Chondrocyte (in vitro differentiated cells): ENCODE measurements at regions not wholly inside any gene's neighbourhood (a gene's known extent, or its start where the extent isn't known, plus 50 kb on each side); places are given as distances from the start of the nearest gene placed in this dataset.

Experiments used
- DNase-seq: peaks from one replicate; pipeline ENCODE4 v3.0.0; 2021; ENCODE audit warnings: mixed read lengths, low spot score
- H3K27ac Mint-ChIP-seq: one replicate; pipeline ENCODE4 v1.8.0; 2021; ENCODE audit warnings: mild to moderate bottlenecking, moderate library complexity, mixed read lengths; ENCODE audit not compliant: unreplicated experiment
- H3K27me3 Mint-ChIP-seq: 2 replicates; pipeline ENCODE4 v1.8.0; 2021; ENCODE audit warnings: low read depth, mixed read lengths
- H3K36me3 Mint-ChIP-seq: 2 replicates; pipeline ENCODE4 v1.8.0; 2021; ENCODE audit warnings: low read depth, mixed read lengths
- H3K4me1 Mint-ChIP-seq: 2 replicates; pipeline ENCODE4 v1.8.0; 2021; ENCODE audit warnings: low read depth, mild to moderate bottlenecking, mixed read lengths
- H3K4me3 Mint-ChIP-seq: one replicate; pipeline ENCODE4 v1.8.0; 2021; ENCODE audit warnings: mild to moderate bottlenecking, moderate library complexity, mixed read lengths; ENCODE audit not compliant: unreplicated experiment
- H3K9me3 Mint-ChIP-seq: 2 replicates; pipeline ENCODE4 v1.8.0; 2021; ENCODE audit warnings: low read depth, mixed read lengths
- TF ChIP-seq, protein P1 (sequence below): fragments of 200-600 bp; sonication (generic); IDR thresholded peaks from 2 replicates; pipeline ENCODE4 v1.5.0; 2021; ENCODE audit warnings: antibody characterized with exemption, mild to moderate bottlenecking, moderate library complexity

DNA sequence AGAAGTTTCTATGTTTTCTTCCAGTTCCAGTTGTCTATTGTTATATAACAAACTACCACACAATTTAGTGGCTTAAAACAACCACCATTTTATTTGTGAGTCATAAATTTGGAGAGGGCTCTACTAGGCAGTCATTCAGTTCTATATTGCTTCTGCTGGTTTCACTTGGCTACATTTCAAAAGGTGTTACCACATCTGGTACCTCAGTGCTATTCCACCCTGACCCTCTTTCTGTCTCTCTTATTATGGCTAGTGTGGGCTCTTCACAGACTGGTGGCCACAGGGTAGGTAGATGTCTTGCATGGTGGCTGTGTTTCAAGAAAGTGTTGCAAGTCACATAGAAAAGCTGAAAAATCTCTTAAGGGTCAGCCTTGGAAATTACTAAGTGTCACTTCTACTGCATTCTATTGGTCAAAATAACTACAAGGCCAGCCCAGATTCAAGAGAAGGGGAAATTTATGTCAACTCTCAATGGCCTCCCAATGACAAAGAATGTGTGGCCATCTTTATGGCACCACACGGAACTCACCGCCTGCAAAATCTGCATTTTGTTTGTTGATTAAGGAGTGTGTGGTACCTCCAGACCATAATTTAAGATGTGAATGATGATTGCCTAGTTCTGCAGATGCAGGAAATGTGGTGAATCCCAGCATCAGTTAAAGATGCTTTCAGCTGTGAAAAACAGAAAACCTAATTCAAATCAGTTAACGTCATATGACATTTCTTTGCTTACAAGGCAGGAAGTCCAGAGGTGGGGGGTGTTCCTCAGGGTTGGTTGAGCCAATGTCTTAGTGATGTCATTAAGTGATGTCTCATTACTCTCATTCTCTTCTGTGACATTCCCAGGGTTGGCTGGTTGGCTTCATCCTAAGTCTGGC, 105.8 kb upstream of the RASGRP1 start:
- Mint-ChIP-seq H3K36me3 (no peaks in the 10 kb centered on the region), H3K9me3 (no peaks in the 10 kb centered on the region), H3K27ac (no peak overlapping the region), H3K4me1 (no peaks in the 10 kb centered on the region), H3K27me3 (peaks cover 23% of the 10 kb centered on the region), H3K4me3 (no peak overlapping the region)
- TF ChIP-seq, protein P1, sequence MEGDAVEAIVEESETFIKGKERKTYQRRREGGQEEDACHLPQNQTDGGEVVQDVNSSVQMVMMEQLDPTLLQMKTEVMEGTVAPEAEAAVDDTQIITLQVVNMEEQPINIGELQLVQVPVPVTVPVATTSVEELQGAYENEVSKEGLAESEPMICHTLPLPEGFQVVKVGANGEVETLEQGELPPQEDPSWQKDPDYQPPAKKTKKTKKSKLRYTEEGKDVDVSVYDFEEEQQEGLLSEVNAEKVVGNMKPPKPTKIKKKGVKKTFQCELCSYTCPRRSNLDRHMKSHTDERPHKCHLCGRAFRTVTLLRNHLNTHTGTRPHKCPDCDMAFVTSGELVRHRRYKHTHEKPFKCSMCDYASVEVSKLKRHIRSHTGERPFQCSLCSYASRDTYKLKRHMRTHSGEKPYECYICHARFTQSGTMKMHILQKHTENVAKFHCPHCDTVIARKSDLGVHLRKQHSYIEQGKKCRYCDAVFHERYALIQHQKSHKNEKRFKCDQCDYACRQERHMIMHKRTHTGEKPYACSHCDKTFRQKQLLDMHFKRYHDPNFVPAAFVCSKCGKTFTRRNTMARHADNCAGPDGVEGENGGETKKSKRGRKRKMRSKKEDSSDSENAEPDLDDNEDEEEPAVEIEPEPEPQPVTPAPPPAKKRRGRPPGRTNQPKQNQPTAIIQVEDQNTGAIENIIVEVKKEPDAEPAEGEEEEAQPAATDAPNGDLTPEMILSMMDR, result no peak
- DNase-seq, result no peak

DNA sequence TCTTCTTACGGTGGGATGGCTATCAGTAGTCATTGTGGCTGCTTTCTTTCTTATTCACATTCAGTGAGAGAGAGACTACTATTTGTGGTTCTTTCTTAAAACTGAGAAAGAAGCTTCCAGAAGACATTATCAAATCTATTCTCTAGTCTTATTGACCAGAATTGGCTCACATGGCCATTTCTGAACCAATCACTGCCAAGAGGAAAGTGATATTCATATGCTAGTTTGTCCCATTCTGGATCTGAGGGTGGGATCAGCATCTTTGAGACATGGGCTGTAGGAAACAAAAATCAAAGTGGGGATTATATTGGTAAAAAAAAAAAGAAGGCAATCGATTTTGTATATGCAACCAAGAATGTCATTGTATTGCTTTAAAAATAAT, 106.4 kb upstream of the RASGRP1 start:
- Mint-ChIP-seq H3K4me1 (no peaks in the 10 kb centered on the region), H3K9me3 (no peaks in the 10 kb centered on the region), H3K27me3 (peaks cover 18% of the 10 kb centered on the region), H3K36me3 (no peaks in the 10 kb centered on the region), H3K4me3 (no peak overlapping the region), H3K27ac (no peak overlapping the region)
- TF ChIP-seq, protein P1, result no peak
- DNase-seq, result no peak

DNA sequence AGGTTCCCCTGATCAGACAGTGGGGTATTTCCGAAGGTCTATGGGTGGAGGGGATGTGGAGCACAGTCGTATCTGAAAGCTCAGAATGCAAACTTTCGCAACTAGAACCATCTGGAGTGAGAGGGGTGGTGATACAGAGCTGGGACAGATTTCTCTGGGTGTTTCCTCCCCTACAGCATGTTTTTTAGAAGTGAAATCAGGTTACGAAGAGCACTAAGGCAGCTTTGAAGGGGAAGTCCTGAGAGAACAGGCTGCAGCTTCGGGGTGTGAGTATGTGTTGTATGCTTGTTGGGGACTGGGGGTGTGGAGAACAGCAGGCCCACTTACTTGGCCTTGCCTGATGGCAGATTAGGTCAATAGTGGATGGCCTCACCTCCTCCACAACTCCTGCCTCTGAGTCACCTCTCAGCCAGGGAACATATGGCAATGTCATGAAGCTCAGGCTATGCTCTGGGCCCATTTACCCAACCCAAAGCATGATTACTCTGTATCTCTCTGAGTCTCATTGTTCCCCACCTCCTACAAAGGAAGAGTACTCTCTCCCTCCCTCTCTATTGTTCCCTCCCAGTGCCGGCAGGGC, 107.2 kb upstream of the RASGRP1 start:
- DNase-seq, result no peak
- no peak overlapping the region for H3K27ac Mint-ChIP-seq
- no peaks in the 10 kb centered on the region for H3K9me3 Mint-ChIP-seq
- TF ChIP-seq, protein P1, result no peak
- H3K4me1 Mint-ChIP-seq, result no peaks in the 10 kb centered on the region
- no peaks in the 10 kb centered on the region for H3K36me3 Mint-ChIP-seq
- peaks cover 13% of the 10 kb centered on the region for H3K27me3 Mint-ChIP-seq
- no peak overlapping the region for H3K4me3 Mint-ChIP-seq

DNA sequence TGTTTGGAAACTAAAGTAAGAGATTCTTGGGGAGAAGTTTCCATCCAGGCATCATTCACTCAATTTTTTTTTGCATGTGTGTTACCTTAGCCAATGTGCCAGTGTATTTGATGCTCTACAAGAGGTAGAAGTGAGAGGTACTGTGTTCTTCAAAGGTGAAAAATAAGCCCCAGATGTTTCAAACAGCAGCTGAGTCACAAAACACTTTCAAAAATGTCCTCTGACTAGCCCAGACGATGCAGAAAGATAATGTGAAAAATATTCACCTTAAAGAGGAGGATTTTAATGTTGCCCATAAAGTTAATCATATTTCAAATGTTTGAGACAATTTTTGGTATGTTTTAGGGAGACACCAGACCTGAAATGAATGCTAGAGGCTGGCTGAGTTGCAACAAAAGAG, 107.7 kb upstream of the RASGRP1 start:
- no peak for DNase-seq
- no peaks in the 10 kb centered on the region for H3K4me1 Mint-ChIP-seq
- H3K36me3 Mint-ChIP-seq, result no peaks in the 10 kb centered on the region
- TF ChIP-seq, protein P1, result no peak
- H3K27ac Mint-ChIP-seq, result no peak overlapping the region
- no peak overlapping the region for H3K4me3 Mint-ChIP-seq
- no peaks in the 10 kb centered on the region for H3K9me3 Mint-ChIP-seq
- H3K27me3 Mint-ChIP-seq, result peaks cover 12% of the 10 kb centered on the region

DNA sequence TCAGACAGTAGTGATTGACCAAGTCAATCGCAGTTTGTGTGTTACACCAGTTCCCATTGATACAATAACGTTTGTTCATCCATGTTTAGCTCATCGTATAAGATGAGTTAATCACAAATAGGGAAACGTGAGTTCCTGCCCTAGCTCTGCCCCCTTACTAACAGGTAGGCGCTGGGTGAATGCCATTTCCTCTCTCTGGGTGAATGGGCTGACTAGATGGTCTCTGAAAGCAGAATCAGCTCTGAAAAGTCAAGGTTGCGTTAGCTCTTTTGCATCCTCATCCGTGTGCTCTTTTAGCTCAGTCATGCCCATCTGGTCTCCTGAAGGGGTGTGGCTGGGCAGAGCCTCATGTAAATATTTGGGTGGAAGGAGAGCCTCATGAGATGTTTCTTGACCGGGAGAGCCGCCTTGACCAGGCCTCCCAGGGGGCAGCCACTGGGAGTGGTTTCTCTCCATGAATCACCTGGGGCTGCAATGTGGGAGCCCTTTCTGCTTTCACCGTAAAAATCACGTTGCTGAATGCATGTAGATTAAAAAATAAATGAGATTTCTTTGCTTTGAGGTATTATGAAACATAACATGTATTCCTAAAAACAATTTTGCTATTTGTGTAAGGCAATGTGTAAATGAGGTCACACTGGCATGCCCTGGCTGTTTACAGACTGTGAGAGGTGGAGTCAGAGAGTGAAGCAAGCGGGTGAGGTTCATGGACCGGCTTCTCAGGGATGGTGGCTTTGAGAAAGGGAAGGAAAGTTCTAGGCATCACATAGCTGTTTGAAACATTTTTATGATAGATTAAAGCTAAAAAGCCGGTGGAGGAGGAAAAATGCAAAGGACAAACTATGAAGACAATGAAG, 108.4 kb upstream of the RASGRP1 start:
- Mint-ChIP-seq H3K27ac (no peak overlapping the region), H3K4me3 (no peak overlapping the region), H3K36me3 (no peaks in the 10 kb centered on the region), H3K27me3 (peaks cover 12% of the 10 kb centered on the region), H3K4me1 (no peaks in the 10 kb centered on the region), H3K9me3 (no peaks in the 10 kb centered on the region)
- no peak for DNase-seq
- TF ChIP-seq, protein P1, result no peak
